GM18499 (cell line): ENCODE measurements at regions not wholly inside any gene's neighbourhood (a gene's known extent, or its start where the extent isn't known, plus 50 kb on each side); places are given as distances from the start of the nearest gene placed in this dataset.

Source experiments
- ATAC-seq: cut with Tn5 transposase; IDR thresholded peaks from one replicate; pipeline ENCODE4 v1.9.1; 2021; ENCODE audit warnings: moderate number of reproducible peaks; ENCODE audit not compliant: insufficient read depth, unreplicated experiment

DNA sequence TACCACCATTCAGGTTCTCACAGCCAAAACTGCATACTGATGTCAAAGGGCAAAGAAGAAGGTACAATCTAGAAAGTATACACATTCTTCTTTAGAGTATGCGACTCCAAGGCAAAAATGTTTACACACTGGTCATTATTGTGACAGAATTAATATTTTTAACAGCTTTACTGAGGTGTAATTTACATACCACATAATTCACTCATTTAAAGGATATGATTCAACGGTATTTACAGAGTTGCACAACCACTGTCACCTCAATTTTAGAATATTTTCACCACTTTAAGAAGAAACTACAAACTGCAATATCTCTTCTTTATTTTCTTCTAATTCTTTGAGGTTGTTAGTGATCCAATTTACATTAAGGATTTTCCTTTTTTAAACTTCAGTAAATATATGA is 325.4 kb upstream of the SMIM31 start:
- no peak for ATAC-seq

DNA sequence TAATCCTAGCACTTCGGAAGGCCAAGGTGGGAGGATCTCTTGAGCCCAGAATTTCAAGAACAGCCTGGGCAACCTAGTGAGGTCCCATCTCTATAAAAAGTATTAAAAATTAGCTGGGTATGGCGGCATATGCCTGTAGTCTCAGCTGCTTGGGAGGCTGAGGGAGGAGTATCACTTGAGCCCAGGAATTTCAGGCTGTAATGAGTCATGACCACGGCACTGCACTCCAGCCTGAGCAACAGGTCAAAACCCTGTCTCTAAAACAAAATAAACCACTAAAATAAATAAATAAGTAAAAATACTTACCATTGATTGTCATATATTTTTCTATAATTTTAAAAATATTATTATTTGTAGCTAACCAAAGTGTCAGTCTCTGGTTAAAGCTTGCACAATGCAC is 315.6 kb upstream of the SMIM31 start:
- ATAC-seq, result no peak

GRCh38 chr4:164439037-164439436 is 314.9 kb upstream of the SMIM31 start:
- no peak for ATAC-seq

GRCh38 chr4:164440199-164440598 is 313.7 kb upstream of the SMIM31 start:
- ATAC-seq, result no peak

DNA sequence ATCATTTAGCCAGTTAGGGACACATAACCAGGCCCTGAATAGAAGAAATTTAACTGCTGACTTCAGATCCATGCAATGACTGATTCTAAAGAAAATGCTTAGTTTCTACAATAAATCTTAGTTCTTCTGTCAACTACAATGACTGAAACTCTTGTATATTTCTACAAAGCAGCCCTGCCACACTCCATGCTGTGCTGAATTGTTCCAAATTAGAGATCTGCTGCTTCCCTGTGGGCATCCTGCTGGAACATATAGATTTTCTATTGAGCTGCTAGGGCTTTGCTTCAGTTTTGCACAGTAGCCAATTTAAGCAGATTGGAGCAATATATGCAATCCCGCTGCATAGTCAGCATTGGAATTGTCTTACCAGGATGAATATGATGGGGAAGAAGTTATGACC is 312.8 kb upstream of the SMIM31 start:
- ATAC-seq, result no peak

GRCh38 chr4:164442180-164442579 is 311.8 kb upstream of the SMIM31 start:
- ATAC-seq, result no peak

- ATAC-seq, result no peak
Measured at GRCh38 chr4:164446516-164446915, 307.4 kb upstream of the SMIM31 start.

- no peak for ATAC-seq
Measured at GRCh38 chr4:164461901-164462300, 292.0 kb upstream of the SMIM31 start.

DNA sequence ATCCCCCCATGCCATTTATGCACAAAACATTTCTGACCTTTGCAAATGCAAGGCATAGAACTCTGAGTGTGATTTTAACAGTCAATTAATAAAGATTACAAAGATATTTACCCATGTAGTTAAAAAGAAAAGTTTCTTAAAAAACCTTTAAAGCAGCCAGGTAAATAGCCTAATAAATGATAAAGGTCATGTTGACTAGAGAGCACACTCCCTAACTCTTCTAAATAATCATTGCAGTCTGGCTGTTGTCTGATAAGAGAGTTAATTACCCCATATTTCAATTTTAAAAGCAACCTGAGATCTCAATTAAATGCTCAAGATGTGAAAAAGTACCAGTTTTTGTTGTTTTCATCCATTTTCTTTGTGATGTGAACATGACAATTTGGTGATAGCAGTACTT is 291.5 kb upstream of the SMIM31 start:
- ATAC-seq, result no peak

- ATAC-seq, result no peak
Measured at GRCh38 chr4:164464313-164464712, 289.6 kb upstream of the SMIM31 start.

- ATAC-seq, result no peak
Measured at GRCh38 chr4:164467493-164467892, 286.4 kb upstream of the SMIM31 start.

DNA sequence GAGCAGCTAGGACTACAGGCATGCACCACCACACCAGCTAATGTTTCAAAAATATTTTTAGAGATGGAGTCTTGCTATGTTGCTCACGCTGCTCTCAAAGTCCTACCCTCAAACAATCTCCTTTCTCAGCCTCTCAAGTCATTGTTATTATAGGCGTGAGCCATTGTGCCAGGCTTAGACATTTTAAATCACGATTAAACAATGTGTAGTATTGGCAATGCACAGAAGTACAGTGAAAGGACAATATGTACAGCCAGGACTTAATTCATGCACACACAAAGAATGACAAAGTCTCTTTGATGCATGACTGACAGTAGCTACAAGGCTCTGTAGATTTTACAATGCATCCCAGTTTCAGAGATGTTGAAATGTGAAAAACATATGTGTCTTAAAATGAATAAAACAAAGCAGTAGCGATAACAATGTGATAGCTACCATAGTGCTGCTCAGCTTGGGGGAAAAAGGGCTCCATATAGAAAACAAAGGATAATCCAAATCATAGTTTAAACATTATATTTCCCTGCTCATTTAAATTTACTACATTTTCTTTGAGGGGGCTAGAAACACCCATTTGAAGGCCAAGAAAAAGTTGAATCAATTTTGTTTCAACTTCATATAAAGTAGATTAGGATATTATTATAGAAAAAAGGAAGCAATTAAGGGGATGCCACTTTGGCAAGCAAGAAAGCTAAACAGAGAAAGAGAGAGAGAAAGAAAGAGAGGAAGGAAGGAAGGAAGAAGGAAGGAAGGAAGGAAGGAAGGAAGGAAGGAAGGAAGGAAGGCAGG is 272.4 kb upstream of the SMIM31 start:
- ATAC-seq, result no peak

DNA sequence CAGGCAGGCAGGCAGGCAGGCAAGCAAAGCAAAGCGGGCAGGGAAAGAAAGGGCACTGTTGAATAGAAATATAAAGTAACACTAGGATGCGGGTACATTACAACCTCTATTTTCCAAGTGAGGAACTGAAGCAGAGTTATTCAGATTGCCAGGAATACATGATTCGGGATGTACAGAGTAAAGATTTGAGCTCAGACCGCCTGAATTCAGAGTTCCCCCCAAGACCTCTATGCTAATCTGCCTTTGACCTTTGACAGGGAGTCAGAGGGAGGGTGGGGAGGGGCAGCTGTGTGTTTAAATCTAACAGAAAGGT is 271.9 kb upstream of the SMIM31 start:
- ATAC-seq, result no peak

- ATAC-seq, result no peak
Measured at GRCh38 chr4:164482758-164483157, 271.2 kb upstream of the SMIM31 start.

GRCh38 chr4:164483711-164484110 is 270.2 kb upstream of the SMIM31 start:
- no peak for ATAC-seq

DNA sequence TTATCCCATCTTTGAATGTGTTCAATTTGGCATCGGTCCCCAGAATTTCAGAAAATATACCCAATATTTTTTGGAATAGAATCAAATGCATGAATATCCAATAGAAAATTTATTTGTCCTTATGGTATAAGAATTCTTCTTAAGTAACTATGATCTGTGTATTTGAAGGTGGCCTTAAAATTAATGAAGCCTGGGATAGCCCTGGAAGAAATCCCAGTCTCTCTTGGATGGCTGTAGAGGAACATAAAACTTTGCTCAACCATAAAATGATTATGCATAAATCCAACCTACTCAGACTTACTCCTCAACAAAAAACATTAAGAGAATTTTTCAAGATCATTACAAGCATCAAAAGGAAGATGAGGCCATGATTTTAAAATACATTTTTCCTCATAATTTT is 269.4 kb upstream of the SMIM31 start:
- no peak for ATAC-seq

GRCh38 chr4:164485136-164485535 is 268.8 kb upstream of the SMIM31 start:
- ATAC-seq, result no peak

- no peak for ATAC-seq
Measured at GRCh38 chr4:164488114-164488513, 265.8 kb upstream of the SMIM31 start.

GRCh38 chr4:164501074-164501473 is 252.9 kb upstream of the SMIM31 start:
- no peak for ATAC-seq

- no peak for ATAC-seq
Measured at GRCh38 chr4:164503874-164504273, 250.1 kb upstream of the SMIM31 start.

- ATAC-seq, result no peak
Measured at GRCh38 chr4:164508097-164508496, 245.8 kb upstream of the SMIM31 start.

GRCh38 chr4:164508771-164509170 is 245.2 kb upstream of the SMIM31 start:
- no peak for ATAC-seq

GRCh38 chr4:164509951-164510350 is 244.0 kb upstream of the SMIM31 start:
- ATAC-seq, result no peak
